Cerebellar nuclear complex (tissue), 1 donor: ENCODE measurements at regions not wholly inside any gene's neighbourhood (a gene's known extent, or its start where the extent isn't known, plus 50 kb on each side); places are given as distances from the start of the nearest gene placed in this dataset.

Source experiments
- DNase-seq, 2 experiments: peaks; one replicate each; lab custom pipeline; 2025; lab: John Stamatoyannopoulos, UW

- DNase-seq = no peak
Observed at GRCh38 chr4:4772534-4772933, 86.9 kb upstream of the MSX1 start.

- DNase-seq = no peak
Observed at GRCh38 chr4:4771160-4771559, 88.3 kb upstream of the MSX1 start.

- no peak for DNase-seq
Observed at GRCh38 chr4:4770610-4771009, 88.9 kb upstream of the MSX1 start.

GRCh38 chr4:4766564-4766963 is 92.9 kb upstream of the MSX1 start:
- DNase-seq = no peak

- DNase-seq = no peak
Observed at GRCh38 chr4:4765811-4766210, 93.7 kb upstream of the MSX1 start.

- no peak for DNase-seq
Observed at GRCh38 chr4:4764558-4764905, 94.9 kb upstream of the MSX1 start.

- no peak for DNase-seq
Observed at GRCh38 chr4:4763822-4764557, 95.5 kb upstream of the MSX1 start.

- DNase-seq = no peak
Observed at GRCh38 chr4:4762909-4763821, 96.3 kb upstream of the MSX1 start.

GRCh38 chr4:4762300-4762699 is 97.2 kb upstream of the MSX1 start:
- DNase-seq = no peak

- no peak for DNase-seq
Observed at GRCh38 chr4:4761128-4761982, 98.1 kb upstream of the MSX1 start.

- DNase-seq = no peak
Observed at GRCh38 chr4:4759883-4760282, 99.6 kb upstream of the MSX1 start.

- DNase-seq = no peak
Observed at GRCh38 chr4:4759232-4759631, 100.2 kb upstream of the MSX1 start.

- no peak for DNase-seq
Observed at GRCh38 chr4:4758681-4759080, 100.8 kb upstream of the MSX1 start.

- DNase-seq = no peak
Observed at GRCh38 chr4:4755306-4755705, 104.2 kb upstream of the MSX1 start.

- no peak for DNase-seq
Observed at GRCh38 chr4:4754641-4755040, 104.8 kb upstream of the MSX1 start.

- DNase-seq = no peak
Observed at GRCh38 chr4:4753643-4754042, 105.8 kb upstream of the MSX1 start.

- DNase-seq = no peak
Observed at GRCh38 chr4:4752576-4753401, 106.7 kb upstream of the MSX1 start.

- no peak for DNase-seq
Observed at GRCh38 chr4:4752025-4752424, 107.4 kb upstream of the MSX1 start.

- DNase-seq = no peak
Observed at GRCh38 chr4:4750187-4750586, 109.3 kb upstream of the MSX1 start.

GRCh38 chr4:4749137-4749536 is 110.3 kb upstream of the MSX1 start:
- DNase-seq = no peak

GRCh38 chr4:4746444-4746843 is 113.0 kb upstream of the MSX1 start:
- DNase-seq = no peak

GRCh38 chr4:4740071-4740470 is 119.4 kb upstream of the MSX1 start:
- no peak for DNase-seq
